Breast epithelium (tissue), 3 donors: ENCODE measurements at regions not wholly inside any gene's neighbourhood (a gene's known extent, or its start where the extent isn't known, plus 50 kb on each side); places are given as distances from the start of the nearest gene placed in this dataset.
"Not testable (repeated sequence)": the region's sequence is repeated elsewhere in the genome, so short reads cannot be mapped to it uniquely, and the experiment has no call there.

Experiments
- POLR2A ChIP-seq: fragments of 450-650 bp; IDR thresholded peaks from one replicate; pipeline ENCODE4 v1.6.1; 2016; ENCODE audit warnings: antibody characterized with exemption, mild to moderate bottlenecking, moderate library complexity
- POLR2AphosphoS5 ChIP-seq, 3 donors: sonication (generic); formaldehyde crosslinking; IDR thresholded peaks; one replicate each; pipeline ENCODE4 v1.6.1; 2017; ENCODE audit warnings: antibody characterized with exemption in 3 of 3
- TF ChIP-seq, protein P1 (sequence below), 3 donors: fragments of 450-650 bp; IDR thresholded peaks; one replicate each; pipeline ENCODE4 v1.5.1; 2016 to 2017; ENCODE audit warnings: antibody characterized with exemption in 3 of 3, mild to moderate bottlenecking in 3 of 3, moderate library complexity in 3 of 3

- TF ChIP-seq POLR2AphosphoS5 (IDR thresholded peaks at IDR 0.05); POLR2A: not testable (repeated sequence)
- TF ChIP-seq, protein P1, sequence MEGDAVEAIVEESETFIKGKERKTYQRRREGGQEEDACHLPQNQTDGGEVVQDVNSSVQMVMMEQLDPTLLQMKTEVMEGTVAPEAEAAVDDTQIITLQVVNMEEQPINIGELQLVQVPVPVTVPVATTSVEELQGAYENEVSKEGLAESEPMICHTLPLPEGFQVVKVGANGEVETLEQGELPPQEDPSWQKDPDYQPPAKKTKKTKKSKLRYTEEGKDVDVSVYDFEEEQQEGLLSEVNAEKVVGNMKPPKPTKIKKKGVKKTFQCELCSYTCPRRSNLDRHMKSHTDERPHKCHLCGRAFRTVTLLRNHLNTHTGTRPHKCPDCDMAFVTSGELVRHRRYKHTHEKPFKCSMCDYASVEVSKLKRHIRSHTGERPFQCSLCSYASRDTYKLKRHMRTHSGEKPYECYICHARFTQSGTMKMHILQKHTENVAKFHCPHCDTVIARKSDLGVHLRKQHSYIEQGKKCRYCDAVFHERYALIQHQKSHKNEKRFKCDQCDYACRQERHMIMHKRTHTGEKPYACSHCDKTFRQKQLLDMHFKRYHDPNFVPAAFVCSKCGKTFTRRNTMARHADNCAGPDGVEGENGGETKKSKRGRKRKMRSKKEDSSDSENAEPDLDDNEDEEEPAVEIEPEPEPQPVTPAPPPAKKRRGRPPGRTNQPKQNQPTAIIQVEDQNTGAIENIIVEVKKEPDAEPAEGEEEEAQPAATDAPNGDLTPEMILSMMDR (IDR thresholded peaks at IDR 0.05), result not testable (repeated sequence)
These were observed 73.5 kb upstream of the FBXO28 start for GRCh38 chr1:224040423-224040822.
